Mesenchymal stem cell (in vitro differentiated cells and primary cell): ENCODE measurements at regions not wholly inside any gene's neighbourhood (a gene's known extent, or its start where the extent isn't known, plus 50 kb on each side); places are given as distances from the start of the nearest gene placed in this dataset.
A peak's percentile ranks its signal among the peaks of the same experiment; 100 is the strongest.

Source experiments
- DNase-seq: peaks from one replicate; pipeline ENCODE4 v3.0.0-alpha.2; 2013
- H2AFZ ChIP-seq: one replicate; pipeline ENCODE4 v1.6.1; 2013; ENCODE audit warnings: low read depth, mild to moderate bottlenecking, control low read depth, inconsistent platforms, low read length, moderate library complexity
- H2AK5ac ChIP-seq: 2 replicates; pipeline ENCODE4 v1.6.1; 2013; ENCODE audit warnings: low read length, moderate library complexity, mild to moderate bottlenecking, inconsistent platforms; ENCODE audit not compliant: severe bottlenecking
- H2BK120ac ChIP-seq: one replicate; pipeline ENCODE4 v1.6.1; 2013; ENCODE audit warnings: low read depth, mild to moderate bottlenecking, inconsistent platforms, low read length, moderate library complexity
- H2BK12ac ChIP-seq, 2 experiments: one replicate each; pipeline ENCODE4 v1.6.1; 2013; ENCODE audit warnings: inconsistent platforms in 2 of 2, low read length in 2 of 2, mild to moderate bottlenecking in 2 of 2, moderate library complexity in 2 of 2, control low read depth in 1 of 2
- H2BK15ac ChIP-seq: one replicate; pipeline ENCODE4 v1.6.1; 2013; ENCODE audit warnings: mild to moderate bottlenecking, low read depth, inconsistent platforms; ENCODE audit not compliant: poor library complexity, severe bottlenecking
- H2BK5ac ChIP-seq: 2 replicates; pipeline ENCODE4 v1.6.1; 2013; ENCODE audit warnings: low read depth, mild to moderate bottlenecking, low read length, control low read depth, inconsistent platforms; ENCODE audit not compliant: poor library complexity, severe bottlenecking
- H3K14ac ChIP-seq, 2 experiments: one replicate each; pipeline ENCODE4 v1.6.1; 2013; ENCODE audit warnings: inconsistent platforms in 2 of 2, low read length in 2 of 2, control low read depth in 1 of 2, mild to moderate bottlenecking in 1 of 2, moderate library complexity in 1 of 2
- H3K18ac ChIP-seq, 2 experiments: one replicate each; pipeline ENCODE4 v1.6.1; 2013; ENCODE audit warnings: inconsistent platforms in 2 of 2, low read length in 2 of 2, control low read depth in 1 of 2, low read depth in 1 of 2, mild to moderate bottlenecking in 1 of 2
- H3K23ac ChIP-seq, 2 experiments: one replicate each; pipeline ENCODE4 v1.6.1; 2013; ENCODE audit warnings: inconsistent platforms in 2 of 2, low read length in 2 of 2, mild to moderate bottlenecking in 2 of 2, moderate library complexity in 2 of 2, control low read depth in 1 of 2
- H3K27ac ChIP-seq: 2 replicates; pipeline ENCODE4 v1.5.1; 2013; ENCODE audit warnings: mild to moderate bottlenecking, moderate library complexity, low read length, control low read depth, inconsistent platforms; ENCODE audit not compliant: poor library complexity, severe bottlenecking
- H3K27me3 ChIP-seq, 2 experiments: 2 replicates each; pipeline versions ENCODE4 v1.6.1 to v1.7.0; 2013; ENCODE audit warnings: low read length in 2 of 2, mild to moderate bottlenecking in 2 of 2, moderate library complexity in 2 of 2, control low read depth in 1 of 2, inconsistent platforms in 1 of 2; ENCODE audit not compliant: control insufficient read depth in 1 of 2, insufficient read depth in 1 of 2
- H3K36me3 ChIP-seq, 2 experiments: 2 replicates each; pipeline versions ENCODE4 v1.6.1 to v1.7.0; 2013; ENCODE audit warnings: low read length in 2 of 2, control low read depth in 1 of 2, inconsistent platforms in 1 of 2, low read depth in 1 of 2, mild to moderate bottlenecking in 1 of 2; ENCODE audit not compliant: insufficient read depth in 2 of 2, control insufficient read depth in 1 of 2
- H3K4ac ChIP-seq, 2 experiments: one replicate each; pipeline ENCODE4 v1.6.1; 2013; ENCODE audit warnings: inconsistent platforms in 2 of 2, low read length in 2 of 2, mild to moderate bottlenecking in 2 of 2, moderate library complexity in 2 of 2, control low read depth in 1 of 2, low read depth in 1 of 2
- H3K4me1 ChIP-seq: 2 replicates; pipeline ENCODE4 v1.6.1; 2013; ENCODE audit warnings: low read depth, low read length, control low read depth; ENCODE audit not compliant: control insufficient read depth, insufficient read depth
- H3K4me2 ChIP-seq: 2 replicates; pipeline ENCODE4 v1.6.1; 2013; ENCODE audit warnings: low read length, mild to moderate bottlenecking, inconsistent platforms; ENCODE audit not compliant: poor library complexity, severe bottlenecking
- H3K4me3 ChIP-seq, 2 experiments: 2 replicates each; pipeline versions ENCODE4 v1.5.1 to v1.7.0; 2013; ENCODE audit warnings: low read length in 2 of 2, mild to moderate bottlenecking in 2 of 2, control low read depth in 1 of 2, low read depth in 1 of 2; ENCODE audit not compliant: insufficient read depth in 1 of 2
- H3K79me1 ChIP-seq: replicated peaks from 2 replicates; pipeline ENCODE4 v1.6.1; 2013; ENCODE audit warnings: mild to moderate bottlenecking, control low read depth, low read length, inconsistent platforms; ENCODE audit not compliant: poor library complexity, severe bottlenecking
- H3K9ac ChIP-seq: 2 replicates; pipeline ENCODE4 v1.7.0; 2013; ENCODE audit warnings: mild to moderate bottlenecking, low read length, moderate library complexity
- H3K9me3 ChIP-seq: 2 replicates; pipeline ENCODE4 v1.7.0; 2013; ENCODE audit warnings: mild to moderate bottlenecking, low read length; ENCODE audit not compliant: control insufficient read depth
- H4K8ac ChIP-seq: one replicate; pipeline ENCODE4 v1.6.1; 2013; ENCODE audit warnings: inconsistent platforms, mild to moderate bottlenecking, low read length, moderate library complexity
- H4K91ac ChIP-seq: one replicate; pipeline ENCODE4 v1.6.1; 2013; ENCODE audit warnings: mild to moderate bottlenecking, low read length, inconsistent platforms
- WGBS: methylation state at CpG from one replicate; pipeline ENCODE4 v1.1.7; 2013; ENCODE audit warnings: mixed read lengths; 5-methylcytosine and 5-hydroxymethylcytosine counted together

GRCh38 chr2:78648558-78648957, 376.9 kb upstream of the REG3G start:
- no CpG with 5 or more reads among the region's 1 CpG for WGBS
- Histone ChIP-seq H3K4me1 (no peaks in the 10 kb centered on the region), H2BK15ac (no peak overlapping the region), H3K36me3 (no peaks in the 10 kb centered on the region), H3K4me3 (no peak overlapping the region), H3K4ac (no peak overlapping the region), H4K91ac (no peak overlapping the region), H3K79me1 (no peaks in the 10 kb centered on the region), H3K9ac (no peak overlapping the region), H3K9me3 (no peaks in the 10 kb centered on the region), H2AK5ac (no peak overlapping the region), H2BK120ac (no peak overlapping the region), H2BK5ac (no peak overlapping the region), H3K14ac (no peak overlapping the region), H4K8ac (no peak overlapping the region), H3K27ac (no peak overlapping the region), H3K27me3 (no peaks in the 10 kb centered on the region), H2BK12ac (no peak overlapping the region), H3K23ac (no peak overlapping the region), H3K18ac (no peak overlapping the region), H3K4me2 (no peak overlapping the region), H2AFZ (no peak overlapping the region)
- DNase-seq, result no peak

GRCh38 chr2:78654941-78655340, 370.6 kb upstream of the REG3G start:
- 82% methylated on average over 5 of the region's 5 CpGs for WGBS
- H2BK120ac ChIP-seq, result no peak overlapping the region
- H3K4ac ChIP-seq, result no peak overlapping the region
- H3K9ac ChIP-seq, result no peak overlapping the region
- no peak overlapping the region for H4K91ac ChIP-seq
- H3K23ac ChIP-seq, result no peak overlapping the region
- no peaks in the 10 kb centered on the region for H3K79me1 ChIP-seq
- H2AK5ac ChIP-seq, result no peak overlapping the region
- H3K27me3 ChIP-seq, result no peaks in the 10 kb centered on the region
- no peaks in the 10 kb centered on the region for H3K4me1 ChIP-seq
- no peak overlapping the region for H3K27ac ChIP-seq
- no peak overlapping the region for H2AFZ ChIP-seq
- no peak overlapping the region for H3K14ac ChIP-seq
- no peak overlapping the region for H3K4me3 ChIP-seq
- H3K4me2 ChIP-seq, result no peak overlapping the region
- no peak overlapping the region for H2BK5ac ChIP-seq
- H4K8ac ChIP-seq, result peak overlapping the region; percentile 36
- DNase-seq, result no peak
- H3K9me3 ChIP-seq, result peaks cover 15% of the 10 kb centered on the region
- H3K36me3 ChIP-seq, result no peaks in the 10 kb centered on the region
- H2BK12ac ChIP-seq, result no peak overlapping the region
- H2BK15ac ChIP-seq, result no peak overlapping the region
- no peak overlapping the region for H3K18ac ChIP-seq

DNA sequence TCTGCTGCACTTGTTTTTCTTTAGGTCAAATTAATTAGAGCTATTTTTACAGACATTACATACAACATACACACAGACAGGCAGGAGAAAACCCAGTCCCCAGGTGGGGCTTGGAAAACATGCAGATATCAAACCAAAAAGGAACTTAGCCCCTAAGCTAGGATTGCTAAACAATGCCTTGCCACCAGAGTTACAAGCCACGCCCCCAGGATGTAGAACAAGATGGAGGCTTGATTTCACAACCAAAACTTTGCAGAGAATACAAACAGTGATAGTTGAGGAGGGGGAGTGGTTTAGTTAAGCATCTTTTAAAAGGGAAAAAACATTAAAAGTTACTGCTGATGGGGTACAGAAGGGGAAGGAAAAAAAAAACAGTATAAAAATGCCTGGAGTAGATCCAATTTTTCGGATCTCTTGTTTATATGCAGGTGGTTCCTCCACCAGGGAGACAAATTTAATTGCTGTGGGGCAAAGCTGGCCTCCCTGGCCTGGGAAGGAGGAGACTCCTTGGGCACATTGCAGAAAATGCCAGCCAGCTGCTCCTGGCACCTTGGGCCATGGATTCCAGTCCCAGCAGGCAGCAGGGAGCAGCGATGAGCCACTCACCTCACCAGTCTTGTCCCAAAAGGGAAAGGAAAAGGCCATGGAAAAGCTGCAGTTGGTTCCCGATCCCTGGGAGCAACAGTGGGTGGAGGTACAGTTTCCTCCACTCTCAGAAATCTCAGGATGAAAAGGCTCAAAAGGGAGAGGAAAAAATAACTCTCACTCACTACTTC, 348.4 kb upstream of the REG3G start:
- no peaks in the 10 kb centered on the region for H3K27me3 ChIP-seq
- no peak overlapping the region for H2AK5ac ChIP-seq
- no peak overlapping the region for H3K4me3 ChIP-seq
- no peak for DNase-seq
- H3K18ac ChIP-seq, result no peak overlapping the region
- no peak overlapping the region for H2AFZ ChIP-seq
- H2BK15ac ChIP-seq, result no peak overlapping the region
- no peak overlapping the region for H2BK5ac ChIP-seq
- H3K4me1 ChIP-seq, result no peaks in the 10 kb centered on the region
- no peak overlapping the region for H2BK12ac ChIP-seq
- H3K23ac ChIP-seq, result no peak overlapping the region
- H3K27ac ChIP-seq, result no peak overlapping the region
- no peak overlapping the region for H3K4me2 ChIP-seq
- H3K79me1 ChIP-seq, result no peaks in the 10 kb centered on the region
- no peaks in the 10 kb centered on the region for H3K9me3 ChIP-seq
- H3K36me3 ChIP-seq, result no peaks in the 10 kb centered on the region
- H4K8ac ChIP-seq, result peak overlapping the region; percentile 35
- 99% methylated on average over 4 of the region's 4 CpGs for WGBS
- H4K91ac ChIP-seq, result no peak overlapping the region
- no peak overlapping the region for H3K14ac ChIP-seq
- no peak overlapping the region for H3K4ac ChIP-seq
- H2BK120ac ChIP-seq, result no peak overlapping the region
- H3K9ac ChIP-seq, result no peak overlapping the region

GRCh38 chr2:78677774-78678173, 347.7 kb upstream of the REG3G start:
- WGBS, result 95% methylated on average over 7 of the region's 7 CpGs
- no peaks in the 10 kb centered on the region for H3K27me3 ChIP-seq
- peak overlapping the region; percentile 41 for H4K8ac ChIP-seq
- no peak overlapping the region for H2BK15ac ChIP-seq
- no peak for DNase-seq
- H3K4me3 ChIP-seq, result no peak overlapping the region
- no peaks in the 10 kb centered on the region for H3K79me1 ChIP-seq
- no peak overlapping the region for H2AK5ac ChIP-seq
- no peak overlapping the region for H3K14ac ChIP-seq
- no peak overlapping the region for H2AFZ ChIP-seq
- no peak overlapping the region for H3K23ac ChIP-seq
- no peak overlapping the region for H4K91ac ChIP-seq
- no peak overlapping the region for H2BK120ac ChIP-seq
- no peak overlapping the region for H3K4ac ChIP-seq
- no peak overlapping the region for H2BK12ac ChIP-seq
- no peak overlapping the region for H3K27ac ChIP-seq
- H3K4me1 ChIP-seq, result no peaks in the 10 kb centered on the region
- H3K18ac ChIP-seq, result no peak overlapping the region
- H3K9ac ChIP-seq, result no peak overlapping the region
- H3K9me3 ChIP-seq, result peaks cover 3% of the 10 kb centered on the region
- no peak overlapping the region for H3K4me2 ChIP-seq
- no peaks in the 10 kb centered on the region for H3K36me3 ChIP-seq
- H2BK5ac ChIP-seq, result no peak overlapping the region
